HCT116 (cell line): ENCODE measurements at regions not wholly inside any gene's neighbourhood (a gene's known extent, or its start where the extent isn't known, plus 50 kb on each side); places are given as distances from the start of the nearest gene placed in this dataset.

Experiments
- POLR2A ChIP-seq: IDR thresholded peaks from 2 replicates; pipeline ENCODE4 v1.7.0; 2011; ENCODE audit warnings: borderline replicate concordance; ENCODE audit not compliant: insufficient read depth, insufficient read length; ENCODE audit errors: extremely low read depth
- TF ChIP-seq, protein P1 (sequence below): IDR thresholded peaks from 2 replicates; pipeline ENCODE4 v1.6.1; 2011; ENCODE audit warnings: mild to moderate bottlenecking, low read length, moderate library complexity; ENCODE audit not compliant: insufficient replicate concordance; ENCODE audit errors: extremely low read depth

DNA sequence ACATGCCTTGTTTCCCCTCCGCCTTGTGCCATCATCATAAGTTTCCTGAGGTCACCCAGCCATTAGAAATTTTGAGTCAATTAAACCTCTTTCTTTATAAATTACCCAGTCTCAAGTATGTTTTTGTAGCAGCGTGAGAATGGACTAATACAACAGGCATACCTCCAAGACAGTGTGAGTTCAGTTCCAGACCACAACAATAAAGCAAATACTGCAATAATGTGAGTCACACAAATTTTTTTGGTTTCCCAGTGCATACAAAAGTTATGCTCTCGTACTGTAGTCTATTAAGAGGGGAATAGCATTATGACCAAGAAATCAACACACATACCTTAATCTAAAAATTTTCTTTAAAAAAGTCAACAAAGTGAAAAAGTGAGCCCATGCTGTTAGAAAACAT is 217.2 kb downstream of the NR4A2 start:
- no peak for TF ChIP-seq POLR2A
- TF ChIP-seq, protein P1, sequence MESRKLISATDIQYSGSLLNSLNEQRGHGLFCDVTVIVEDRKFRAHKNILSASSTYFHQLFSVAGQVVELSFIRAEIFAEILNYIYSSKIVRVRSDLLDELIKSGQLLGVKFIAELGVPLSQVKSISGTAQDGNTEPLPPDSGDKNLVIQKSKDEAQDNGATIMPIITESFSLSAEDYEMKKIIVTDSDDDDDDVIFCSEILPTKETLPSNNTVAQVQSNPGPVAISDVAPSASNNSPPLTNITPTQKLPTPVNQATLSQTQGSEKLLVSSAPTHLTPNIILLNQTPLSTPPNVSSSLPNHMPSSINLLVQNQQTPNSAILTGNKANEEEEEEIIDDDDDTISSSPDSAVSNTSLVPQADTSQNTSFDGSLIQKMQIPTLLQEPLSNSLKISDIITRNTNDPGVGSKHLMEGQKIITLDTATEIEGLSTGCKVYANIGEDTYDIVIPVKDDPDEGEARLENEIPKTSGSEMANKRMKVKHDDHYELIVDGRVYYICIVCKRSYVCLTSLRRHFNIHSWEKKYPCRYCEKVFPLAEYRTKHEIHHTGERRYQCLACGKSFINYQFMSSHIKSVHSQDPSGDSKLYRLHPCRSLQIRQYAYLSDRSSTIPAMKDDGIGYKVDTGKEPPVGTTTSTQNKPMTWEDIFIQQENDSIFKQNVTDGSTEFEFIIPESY = no peak
